Cardiac muscle cell (in vitro differentiated cells and primary cell): ENCODE measurements at regions not wholly inside any gene's neighbourhood (a gene's known extent, or its start where the extent isn't known, plus 50 kb on each side); places are given as distances from the start of the nearest gene placed in this dataset.

ENCODE experiments used
- DNase-seq, 2 donors: peaks; one replicate each; pipeline versions ENCODE4 v3.0.0 to v3.0.0-alpha.2; 2010 to 2017; ENCODE audit warnings: low read depth in 1 of 2, low spot score in 1 of 2
- H3K27ac ChIP-seq: fragments of 200-600 bp; sonication (generic); 2 replicates; pipeline ENCODE4 v1.5.1; 2016
- H3K27me3 ChIP-seq: fragments of 200-600 bp; sonication (generic); 2 replicates; pipeline ENCODE4 v1.6.0; 2016; ENCODE audit warnings: control low read depth
- H3K36me3 ChIP-seq: fragments of 200-600 bp; sonication (generic); 2 replicates; pipeline ENCODE4 v1.5.1; 2016; ENCODE audit warnings: control low read depth
- H3K4me1 ChIP-seq: fragments of 200-600 bp; sonication (generic); 2 replicates; pipeline ENCODE4 v1.8.1; 2017; ENCODE audit warnings: low read depth, mild to moderate bottlenecking, mixed run types
- H3K4me3 ChIP-seq: fragments of 200-600 bp; sonication (generic); 2 replicates; pipeline ENCODE4 v1.5.1; 2016; ENCODE audit warnings: mild to moderate bottlenecking
- H3K9me3 ChIP-seq: fragments of 200-600 bp; sonication (generic); 2 replicates; pipeline ENCODE4 v1.5.1; 2017; ENCODE audit warnings: low read depth, mild to moderate bottlenecking, control low read depth
- CTCF ChIP-seq: IDR thresholded peaks from 2 replicates; pipeline ENCODE4 v1.5.1; 2012; ENCODE audit warnings: low read depth, mild to moderate bottlenecking, low read length

- H3K27me3 ChIP-seq: no peaks in the 10 kb centered on the region
- H3K4me3 ChIP-seq: no peak overlapping the region
- H3K36me3 ChIP-seq: no peaks in the 10 kb centered on the region
- H3K9me3 ChIP-seq: no peaks in the 10 kb centered on the region
- no peak overlapping the region for H3K27ac ChIP-seq
- peaks cover 10% of the 10 kb centered on the region for H3K4me1 ChIP-seq
- TF ChIP-seq CTCF: no peak
- no peak for DNase-seq
Observed at GRCh38 chr9:129377931-129378661, 200.0 kb upstream of the IER5L start.

GRCh38 chr9:129377181-129377580 is 199.1 kb upstream of the IER5L start:
- no peak for TF ChIP-seq CTCF
- no peak overlapping the region for H3K4me3 ChIP-seq
- no peaks in the 10 kb centered on the region for H3K27me3 ChIP-seq
- H3K36me3 ChIP-seq: no peaks in the 10 kb centered on the region
- H3K9me3 ChIP-seq: no peaks in the 10 kb centered on the region
- peaks cover under 1% of the 10 kb centered on the region for H3K4me1 ChIP-seq
- H3K27ac ChIP-seq: no peak overlapping the region
- DNase-seq: no peak

- no peak for DNase-seq
- H3K9me3 ChIP-seq: no peaks in the 10 kb centered on the region
- H3K27me3 ChIP-seq: no peaks in the 10 kb centered on the region
- H3K36me3 ChIP-seq: no peaks in the 10 kb centered on the region
- H3K4me1 ChIP-seq: no peaks in the 10 kb centered on the region
- no peak overlapping the region for H3K27ac ChIP-seq
- H3K4me3 ChIP-seq: no peak overlapping the region
- TF ChIP-seq CTCF: no peak
Observed at GRCh38 chr9:129375845-129376244, 197.8 kb upstream of the IER5L start.

GRCh38 chr9:129374651-129375050 is 196.6 kb upstream of the IER5L start:
- H3K36me3 ChIP-seq: no peaks in the 10 kb centered on the region
- H3K9me3 ChIP-seq: no peaks in the 10 kb centered on the region
- H3K4me1 ChIP-seq: no peaks in the 10 kb centered on the region
- no peaks in the 10 kb centered on the region for H3K27me3 ChIP-seq
- H3K4me3 ChIP-seq: no peak overlapping the region
- no peak for DNase-seq
- no peak for TF ChIP-seq CTCF
- no peak overlapping the region for H3K27ac ChIP-seq

- no peaks in the 10 kb centered on the region for H3K27me3 ChIP-seq
- no peak overlapping the region for H3K4me3 ChIP-seq
- no peaks in the 10 kb centered on the region for H3K36me3 ChIP-seq
- H3K9me3 ChIP-seq: no peaks in the 10 kb centered on the region
- H3K4me1 ChIP-seq: no peaks in the 10 kb centered on the region
- TF ChIP-seq CTCF: no peak
- DNase-seq: no peak
- no peak overlapping the region for H3K27ac ChIP-seq
Observed at GRCh38 chr9:129374231-129374630, 196.2 kb upstream of the IER5L start.

GRCh38 chr9:129373361-129373760 is 195.3 kb upstream of the IER5L start:
- Histone ChIP-seq H3K4me1 (no peaks in the 10 kb centered on the region), H3K4me3 (no peak overlapping the region), H3K27me3 (no peaks in the 10 kb centered on the region), H3K9me3 (no peaks in the 10 kb centered on the region), H3K36me3 (no peaks in the 10 kb centered on the region), H3K27ac (no peak overlapping the region)
- no peak for TF ChIP-seq CTCF
- no peak for DNase-seq
